Activated naive CD4-positive, alpha-beta T cell treated with anti-CD3 and anti-CD28 coated beads, Interleukin-2, amount 50 U/mL, for 72 hours (primary cell): ENCODE measurements at regions not wholly inside any gene's neighbourhood (a gene's known extent, or its start where the extent isn't known, plus 50 kb on each side); places are given as distances from the start of the nearest gene placed in this dataset.
"Not testable (repeated sequence)": the region's sequence is repeated elsewhere in the genome, so short reads cannot be mapped to it uniquely, and the experiment has no call there.

ENCODE experiments used
- ATAC-seq, 2 donors: fragments of 150-1000 bp; cut with Tn5 transposase; 2 replicates each; pipeline ENCODE4 v1.10.0; 2021; ENCODE audit warnings: mild to moderate bottlenecking in 2 of 2, moderate library complexity in 2 of 2
- DNase-seq, 2 donors: peaks; one replicate each; pipeline ENCODE4 v3.0.0; 2021 to 2022; ENCODE audit warnings: low spot score in 2 of 2
- H3K27ac Mint-ChIP-seq, 2 donors: one replicate each; pipeline ENCODE4 v1.8.0; 2022; ENCODE audit warnings: mild to moderate bottlenecking in 2 of 2, mixed read lengths in 2 of 2
- H3K36me3 Mint-ChIP-seq, 2 donors: one replicate each; pipeline ENCODE4 v1.8.0; 2022; ENCODE audit warnings: mixed read lengths in 2 of 2
- H3K9me3 Mint-ChIP-seq, 2 donors: one replicate each; pipeline ENCODE4 v1.8.0; 2022; ENCODE audit warnings: mixed read lengths in 2 of 2

- Mint-ChIP-seq H3K27ac (no peak overlapping the region), H3K9me3 (no peaks in the 10 kb centered on the region), H3K36me3 (no peaks in the 10 kb centered on the region)
- no peak for DNase-seq
- ATAC-seq: no peak
These were observed 138.6 kb downstream of the DLL1 start for GRCh38 chr6:170152124-170152926.

- ATAC-seq: no peak
- Mint-ChIP-seq H3K9me3 (no peaks in the 10 kb centered on the region), H3K36me3 (no peaks in the 10 kb centered on the region), H3K27ac (no peak overlapping the region)
- DNase-seq: no peak
These were observed 139.1 kb downstream of the DLL1 start for GRCh38 chr6:170151804-170152123.

GRCh38 chr6:170151321-170151771, 139.5 kb downstream of the DLL1 start:
- H3K9me3 Mint-ChIP-seq: no peaks in the 10 kb centered on the region
- DNase-seq (no peak), ATAC-seq (no peak)
- H3K36me3 Mint-ChIP-seq: no peaks in the 10 kb centered on the region
- H3K27ac Mint-ChIP-seq: no peak overlapping the region

- Mint-ChIP-seq H3K27ac (no peak overlapping the region), H3K9me3 (no peaks in the 10 kb centered on the region), H3K36me3 (peaks cover 0 to under 1% of the 10 kb centered on the region in 2 donors)
- no peak for ATAC-seq
- DNase-seq: no peak
These were observed 140.3 kb downstream of the DLL1 start for GRCh38 chr6:170150590-170150945.

- ATAC-seq (no peak), DNase-seq (no peak)
- Mint-ChIP-seq H3K36me3 (peaks cover 2 to 7% of the 10 kb centered on the region in 2 donors), H3K27ac (peak overlapping the region in 1 of 2 donors; percentile 22), H3K9me3 (peaks cover 1% of the 10 kb centered on the region in 2 donors)
These were observed 140.9 kb downstream of the DLL1 start for GRCh38 chr6:170149681-170150589.

GRCh38 chr6:170148709-170149470, 142.0 kb downstream of the DLL1 start:
- ATAC-seq (no peak), DNase-seq (no peak)
- peaks cover 8% of the 10 kb centered on the region in 2 donors for H3K9me3 Mint-ChIP-seq
- H3K36me3 Mint-ChIP-seq: peaks cover 8 to 14% of the 10 kb centered on the region in 2 donors
- peak overlapping the region in 1 of 2 donors; percentile 92 for H3K27ac Mint-ChIP-seq

- peaks cover 8 to 16% of the 10 kb centered on the region in 2 donors for H3K9me3 Mint-ChIP-seq
- H3K36me3 Mint-ChIP-seq: peaks cover 8 to 22% of the 10 kb centered on the region in 2 donors
- DNase-seq: peak; percentile 37 to 74
- peak overlapping the region; percentile 77 to 92 for H3K27ac Mint-ChIP-seq
- peak; percentile 81 to 85 for ATAC-seq
These were observed 142.8 kb downstream of the DLL1 start for GRCh38 chr6:170147832-170148708.

- H3K9me3 Mint-ChIP-seq: peaks cover 8 to 18% of the 10 kb centered on the region in 2 donors
- DNase-seq: no peak
- no peak for ATAC-seq
- peaks cover 8 to 25% of the 10 kb centered on the region in 2 donors for H3K36me3 Mint-ChIP-seq
- H3K27ac Mint-ChIP-seq: peak overlapping the region; percentile 85 to 92
These were observed 143.7 kb downstream of the DLL1 start for GRCh38 chr6:170147056-170147787.

- Mint-ChIP-seq H3K9me3 (peaks cover 8 to 18% of the 10 kb centered on the region in 2 donors), H3K27ac (peak overlapping the region; percentile 85 to 92), H3K36me3 (peaks cover 8 to 25% of the 10 kb centered on the region in 2 donors)
- DNase-seq: no peak
- ATAC-seq: no peak
These were observed 144.2 kb downstream of the DLL1 start for GRCh38 chr6:170146640-170147039.

- not testable (repeated sequence) for DNase-seq, ATAC-seq
- H3K27ac Mint-ChIP-seq: peak overlapping the region in 1 of 2 donors; percentile 92
- peaks cover 8 to 18% of the 10 kb centered on the region in 2 donors for H3K9me3 Mint-ChIP-seq
- H3K36me3 Mint-ChIP-seq: peaks cover 8 to 25% of the 10 kb centered on the region in 2 donors
These were observed 144.7 kb downstream of the DLL1 start for GRCh38 chr6:170146131-170146530.

- peaks cover 8 to 18% of the 10 kb centered on the region in 2 donors for H3K9me3 Mint-ChIP-seq
- peak overlapping the region in 1 of 2 donors; percentile 93 for H3K27ac Mint-ChIP-seq
- H3K36me3 Mint-ChIP-seq: peaks cover 8 to 25% of the 10 kb centered on the region in 2 donors
- peak in 1 of 2 donors; percentile 7 for ATAC-seq
- peak in 1 of 2 donors; percentile 48 for DNase-seq
These were observed 145.2 kb downstream of the DLL1 start for GRCh38 chr6:170145716-170146115.

GRCh38 chr6:170145272-170145592, 145.6 kb downstream of the DLL1 start:
- Mint-ChIP-seq H3K27ac (no peak overlapping the region), H3K36me3 (peaks cover 8 to 25% of the 10 kb centered on the region in 2 donors), H3K9me3 (peaks cover 8 to 18% of the 10 kb centered on the region in 2 donors)
- peak in 1 of 2 donors; percentile 30 for DNase-seq
- ATAC-seq: no peak

GRCh38 chr6:170144571-170145271, 146.2 kb downstream of the DLL1 start:
- Mint-ChIP-seq H3K27ac (no peak overlapping the region), H3K9me3 (peaks cover 8 to 18% of the 10 kb centered on the region in 2 donors), H3K36me3 (peaks cover 8 to 25% of the 10 kb centered on the region in 2 donors)
- DNase-seq: peak in 1 of 2 donors; percentile 4
- ATAC-seq: no peak

GRCh38 chr6:170143401-170144150, 147.3 kb downstream of the DLL1 start:
- H3K27ac Mint-ChIP-seq: no peak overlapping the region
- no peak for ATAC-seq

More at GRCh38 chr6:170143401-170144150, 147.3 kb downstream of the DLL1 start:
- peaks cover 8 to 25% of the 10 kb centered on the region in 2 donors for H3K36me3 Mint-ChIP-seq
- DNase-seq: no peak
- H3K9me3 Mint-ChIP-seq: peaks cover 8 to 18% of the 10 kb centered on the region in 2 donors
